GM19035 (cell line): ENCODE measurements at regions not wholly inside any gene's neighbourhood (a gene's known extent, or its start where the extent isn't known, plus 50 kb on each side); places are given as distances from the start of the nearest gene placed in this dataset.
A peak's percentile ranks its signal among the peaks of the same experiment; 100 is the strongest.

Experiments used
- ATAC-seq: cut with Tn5 transposase; IDR thresholded peaks from one replicate; pipeline ENCODE4 v1.9.1; 2021; ENCODE audit not compliant: unreplicated experiment

DNA sequence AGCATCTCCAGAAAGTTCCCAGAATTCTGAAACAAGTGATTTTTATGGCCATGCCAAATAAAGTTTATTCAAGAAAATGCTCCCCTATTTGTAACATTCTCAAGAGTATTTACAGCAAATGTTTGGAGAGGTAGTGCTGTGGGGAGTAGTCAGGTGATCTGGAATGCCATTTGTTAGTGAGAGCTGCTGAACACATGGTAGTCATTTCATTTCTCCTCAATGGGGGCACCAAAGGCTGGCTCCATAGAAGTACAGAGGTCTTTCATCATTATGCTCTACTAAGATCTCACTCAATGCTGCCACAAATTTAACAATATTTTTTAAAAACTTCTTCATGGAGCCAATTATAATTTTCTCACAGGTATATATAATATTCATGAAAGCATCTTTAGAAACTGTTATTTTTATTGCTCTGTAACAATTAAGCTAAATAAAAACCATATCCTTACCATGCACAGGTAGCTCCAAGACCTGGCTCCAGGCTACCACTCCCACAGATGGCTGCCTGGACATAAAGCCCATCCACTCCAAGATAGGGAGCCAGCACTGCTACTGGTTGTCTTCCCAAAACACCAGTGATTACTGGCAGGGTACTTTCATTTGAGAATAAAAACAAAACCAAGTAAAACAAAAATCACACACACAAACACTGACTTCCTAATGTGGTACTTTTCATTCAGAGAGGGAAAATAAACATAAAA is 200.8 kb downstream of the PLK2 start:
- ATAC-seq: no peak

- ATAC-seq: no peak
Observed at GRCh38 chr5:58255970-58256369, 203.9 kb downstream of the PLK2 start.

DNA sequence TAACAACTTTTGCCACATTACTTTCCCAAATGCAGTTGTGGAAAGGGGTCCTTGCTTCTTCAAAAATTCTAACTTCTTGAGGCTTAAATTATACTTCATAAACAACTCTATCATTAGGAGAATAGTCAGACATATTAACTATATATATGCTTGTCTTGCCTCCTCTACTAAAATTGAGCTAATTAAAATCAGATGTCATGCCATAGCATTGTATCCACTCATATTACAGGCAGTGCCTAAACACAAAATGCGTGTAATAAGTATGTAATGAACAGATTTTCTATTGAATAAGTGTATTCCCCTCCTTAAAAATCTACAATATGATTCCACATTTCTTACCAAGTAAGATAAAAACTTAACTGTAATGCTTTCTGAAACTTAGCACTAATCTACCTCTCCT is 204.5 kb downstream of the PLK2 start:
- ATAC-seq: no peak

DNA sequence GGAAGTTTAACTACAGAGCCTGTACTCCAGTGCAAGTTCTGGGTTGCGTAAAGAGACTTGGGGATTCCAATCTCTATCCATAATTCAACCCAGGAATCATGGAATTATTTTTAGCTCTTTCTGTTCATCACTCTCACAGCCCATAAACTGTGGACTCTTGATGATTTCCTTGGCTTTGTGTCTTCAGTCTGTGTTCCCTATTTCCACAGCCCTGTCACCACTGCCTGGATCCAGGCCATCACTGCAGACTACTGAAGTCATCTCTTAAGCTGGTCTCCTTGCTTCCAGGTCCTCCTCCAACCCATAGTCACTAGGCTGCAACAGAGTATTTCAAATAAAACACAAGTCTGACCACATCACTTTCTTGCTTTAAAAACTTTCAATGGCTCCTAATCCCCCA is 211.7 kb downstream of the PLK2 start:
- ATAC-seq: no peak

DNA sequence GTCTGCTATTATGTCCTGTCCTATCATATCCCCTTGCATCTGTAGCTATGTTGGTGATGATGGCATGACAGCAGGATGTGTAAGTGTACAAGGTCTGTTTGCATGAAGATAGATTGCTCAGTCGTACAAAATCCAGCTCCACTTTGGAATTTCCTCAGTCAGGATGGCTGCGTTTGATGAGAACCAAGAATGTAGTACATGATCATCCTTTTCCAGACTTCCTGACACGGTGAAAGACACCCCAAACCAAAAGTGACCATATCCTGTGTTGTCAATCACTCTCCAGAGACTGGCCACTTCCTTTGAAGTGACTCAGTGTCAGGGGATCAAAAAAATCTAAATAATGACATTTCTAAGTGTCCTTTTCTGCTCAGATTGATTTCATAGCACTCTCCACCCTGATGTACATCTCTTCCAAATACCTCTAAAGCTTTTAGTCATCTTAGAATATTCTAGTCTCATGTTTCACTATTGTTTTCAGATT is 213.4 kb downstream of the PLK2 start:
- ATAC-seq: no peak

DNA sequence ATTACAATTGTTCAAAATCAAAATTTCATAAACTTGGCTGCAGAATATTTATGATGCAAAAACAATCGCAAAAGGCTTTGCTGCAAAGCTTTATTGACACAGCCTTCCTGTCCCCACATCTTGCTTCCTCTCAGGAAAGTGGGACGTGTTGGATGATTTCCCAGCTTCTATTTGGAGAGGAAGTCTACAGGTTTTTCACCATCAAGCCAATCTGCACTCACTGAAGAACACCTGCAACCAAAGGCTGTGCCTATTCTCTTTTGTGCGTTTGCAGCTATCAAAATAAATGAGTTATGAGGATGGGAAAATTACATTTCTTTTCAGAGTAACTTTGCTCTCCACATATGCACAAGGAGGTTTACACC is 214.4 kb downstream of the PLK2 start:
- no peak for ATAC-seq

GRCh38 chr5:58244819-58245475 is 214.9 kb downstream of the PLK2 start:
- ATAC-seq: no peak

DNA sequence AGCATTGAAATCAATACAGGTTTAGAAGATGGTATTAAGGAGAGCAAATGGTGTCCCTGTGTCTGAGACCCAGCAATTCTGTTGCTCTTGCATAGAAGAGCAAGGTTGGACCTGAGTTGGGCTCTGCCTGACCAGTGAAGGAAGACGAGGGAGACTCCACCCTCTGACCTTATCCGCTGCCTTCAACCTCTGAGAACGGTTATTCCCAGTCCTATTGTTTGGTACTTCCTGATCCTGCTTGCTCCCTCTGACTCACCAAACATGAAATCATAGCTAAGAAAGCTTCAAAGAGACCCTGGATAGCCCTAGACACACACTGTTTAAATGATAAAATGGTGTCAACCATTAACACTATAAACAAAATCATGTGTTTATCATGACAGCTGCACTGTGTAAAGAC is 218.5 kb downstream of the PLK2 start:
- no peak for ATAC-seq

DNA sequence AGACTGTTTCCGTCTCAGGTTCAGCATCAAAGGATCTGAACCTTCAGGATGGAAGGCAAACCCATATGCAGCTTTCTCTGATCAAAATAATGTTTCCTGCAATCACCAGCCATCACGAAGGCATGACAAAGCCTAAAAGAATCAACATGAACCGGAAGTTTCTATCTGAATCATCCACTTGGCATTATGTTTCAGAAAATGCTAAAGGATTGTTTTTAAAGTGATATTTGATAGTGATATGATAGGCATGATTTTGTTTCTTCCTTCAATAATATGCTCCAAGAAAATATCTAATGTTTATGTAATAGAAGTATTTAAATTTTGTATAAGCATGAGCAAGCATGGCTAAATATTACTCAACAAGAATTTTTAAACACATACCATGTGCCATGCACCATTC is 219.6 kb downstream of the PLK2 start:
- no peak for ATAC-seq

GRCh38 chr5:58239731-58240130 is 220.2 kb downstream of the PLK2 start:
- ATAC-seq: no peak

DNA sequence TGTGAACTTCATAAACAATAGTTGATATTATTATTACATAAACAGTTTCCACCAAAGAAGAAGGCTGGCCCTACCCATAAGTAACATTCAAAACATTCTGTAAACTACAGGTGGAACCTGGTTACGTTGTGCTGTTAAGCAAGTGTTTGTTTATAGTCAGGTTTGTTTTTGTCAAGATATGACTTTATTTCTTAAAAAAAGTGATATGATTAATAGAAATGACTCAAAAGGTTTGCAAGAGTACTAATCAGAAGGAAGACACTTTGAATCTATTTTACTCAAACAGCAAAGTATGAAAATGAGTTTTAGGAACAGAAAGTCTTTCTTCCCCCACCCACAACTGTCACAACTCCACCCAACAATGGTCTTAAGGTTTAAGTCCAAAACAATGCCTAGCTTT is 220.8 kb downstream of the PLK2 start:
- ATAC-seq: peak; percentile 61

- no peak for ATAC-seq
Observed at GRCh38 chr5:58236498-58236897, 223.4 kb downstream of the PLK2 start.

GRCh38 chr5:58235299-58235698 is 224.6 kb downstream of the PLK2 start:
- no peak for ATAC-seq

GRCh38 chr5:58232130-58232529 is 227.8 kb downstream of the PLK2 start:
- ATAC-seq: no peak

DNA sequence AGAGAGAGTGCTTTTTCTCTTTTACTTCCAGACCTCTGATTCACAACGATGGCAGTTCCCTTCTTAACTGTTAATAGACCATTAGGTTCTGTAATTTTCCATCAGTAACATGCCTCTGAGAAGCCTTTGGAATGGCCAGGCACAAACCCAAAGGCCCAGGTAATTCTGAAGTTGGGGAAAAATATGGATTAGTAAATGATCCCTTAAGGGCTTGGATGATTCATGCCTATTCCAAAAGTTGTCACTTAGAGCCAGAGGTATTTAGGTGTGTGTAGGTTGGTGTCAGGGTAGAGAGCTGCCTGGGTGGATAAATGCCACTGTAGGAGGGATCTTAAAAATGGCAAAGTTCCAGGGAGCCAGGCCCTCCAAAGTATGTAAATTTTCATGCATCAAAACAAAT is 228.8 kb downstream of the PLK2 start:
- ATAC-seq: no peak

DNA sequence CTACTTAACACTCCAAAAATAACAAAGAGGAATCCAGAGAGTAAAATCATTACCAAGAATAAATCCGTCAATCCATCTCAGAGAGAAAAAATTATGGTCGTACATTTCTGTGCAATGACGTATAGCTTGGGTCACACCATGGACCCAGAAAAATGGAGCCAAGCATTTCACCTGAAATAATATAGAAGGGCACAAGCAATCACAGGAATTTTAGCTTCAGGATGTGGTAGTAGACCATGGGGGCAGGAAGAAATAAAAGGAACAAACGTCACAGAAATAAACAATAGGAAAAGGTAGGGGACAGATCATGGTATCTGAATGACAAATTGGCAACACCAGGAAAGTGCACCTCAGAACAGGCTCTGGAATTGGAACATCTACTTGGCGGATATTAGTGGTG is 231.0 kb downstream of the PLK2 start:
- no peak for ATAC-seq

- ATAC-seq: no peak
Observed at GRCh38 chr5:58227858-58228257, 232.0 kb downstream of the PLK2 start.

DNA sequence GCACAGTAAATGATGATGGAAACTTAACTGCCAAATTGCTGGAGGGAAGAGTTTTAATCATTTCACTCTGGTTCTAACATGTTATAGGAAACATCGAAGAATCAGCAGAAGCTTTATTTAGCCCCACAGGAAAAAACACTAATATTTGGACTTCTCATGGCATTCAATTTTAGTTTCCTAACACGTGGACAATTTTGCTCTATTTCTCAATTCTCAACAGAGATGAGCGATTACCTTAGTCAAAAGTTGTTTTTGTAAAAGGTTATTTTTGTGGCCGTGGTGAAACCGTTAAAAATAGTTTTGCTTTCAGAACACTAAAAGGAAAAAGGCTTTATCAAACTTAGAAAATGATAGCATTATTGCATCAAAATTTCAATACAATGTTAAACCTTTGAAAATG is 235.2 kb downstream of the PLK2 start:
- ATAC-seq: no peak

GRCh38 chr5:58224221-58224620 is 235.7 kb downstream of the PLK2 start:
- ATAC-seq: no peak

DNA sequence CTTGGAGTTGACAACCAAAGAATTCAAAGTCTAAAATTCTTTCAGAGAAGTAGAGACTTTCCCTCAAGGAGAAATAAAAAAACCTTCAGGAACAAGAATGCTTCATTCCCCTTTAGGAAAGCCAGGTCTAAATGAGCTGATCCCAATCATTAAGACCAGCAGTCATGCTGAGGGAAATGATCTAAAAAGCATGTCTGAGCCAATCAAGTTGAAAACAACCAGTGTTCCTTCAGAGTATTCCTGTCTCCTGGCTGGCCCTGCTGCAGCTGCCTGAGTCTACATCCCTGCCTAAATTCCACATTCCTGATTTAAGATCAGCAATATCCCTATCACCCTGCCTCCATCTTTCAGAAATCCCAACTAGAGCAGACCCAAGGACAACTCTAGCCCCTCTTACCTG is 244.5 kb downstream of the PLK2 start:
- no peak for ATAC-seq

DNA sequence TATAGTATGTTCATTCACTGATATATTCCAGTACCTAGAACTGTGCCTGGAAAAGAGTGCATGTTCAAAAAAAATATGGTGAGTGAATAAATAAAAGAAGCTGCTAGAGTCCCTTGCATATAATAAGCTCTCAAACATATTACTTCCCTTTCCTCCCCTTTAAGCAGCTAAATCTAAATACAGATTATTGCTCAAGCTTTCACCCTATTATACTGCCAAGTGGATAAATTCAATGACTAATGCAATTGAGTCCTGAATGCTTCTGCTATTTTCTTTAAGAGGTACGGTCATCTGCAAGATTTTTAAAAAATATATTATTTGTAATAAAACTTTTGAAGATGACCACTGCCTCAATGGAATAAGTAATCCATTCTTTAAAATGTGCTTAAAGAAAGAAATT is 248.4 kb downstream of the PLK2 start:
- no peak for ATAC-seq

GRCh38 chr5:58208674-58209073 is 251.2 kb downstream of the PLK2 start:
- ATAC-seq: no peak

DNA sequence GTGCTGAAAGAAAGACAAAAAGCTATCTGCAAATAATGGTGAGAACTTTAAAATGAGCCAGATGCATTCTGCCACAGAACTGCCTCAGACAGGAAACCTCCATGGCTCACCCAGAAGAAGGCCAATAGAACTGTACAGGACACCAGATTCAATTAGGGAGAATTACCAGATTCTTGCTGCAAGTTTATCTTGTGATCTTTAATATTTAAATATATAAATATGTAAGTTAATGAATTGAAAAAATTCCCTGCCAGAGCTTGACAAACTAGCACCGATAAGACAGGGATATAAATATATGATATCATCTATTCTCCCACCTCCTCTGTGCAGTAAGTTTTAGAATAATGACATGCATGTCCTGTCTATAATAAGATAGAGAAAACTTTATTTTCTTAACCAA is 252.8 kb downstream of the PLK2 start:
- ATAC-seq: no peak
